CD4-positive, alpha-beta T cell (primary cell): ENCODE measurements at regions not wholly inside any gene's neighbourhood (a gene's known extent, or its start where the extent isn't known, plus 50 kb on each side); places are given as distances from the start of the nearest gene placed in this dataset.

ENCODE experiments used
- ATAC-seq: fragments of 200-7000 bp; cut with Tn5 transposase; one replicate; pipeline ENCODE4 v1.10.0; 2022; ENCODE audit warnings: mild to moderate bottlenecking; ENCODE audit not compliant: poor library complexity
- CTCF ChIA-PET: fragments of 350-600 bp; sonication (Branson Sonifier 250); formaldehyde crosslinking; loops from one replicate; lab custom pipeline; 2021; ENCODE audit warnings: antibody characterized with exemption, inconsistent platforms; lab: Charles Lee
- POLR2A ChIA-PET: fragments of 350-600 bp; sonication (Branson Sonifier 250); formaldehyde crosslinking; loops from one replicate; lab custom pipeline; 2021; ENCODE audit warnings: antibody characterized with exemption, inconsistent platforms; lab: Charles Lee
- DNase-seq, 14 experiments: peaks; one replicate each; pipeline ENCODE4 v3.0.0-alpha.2; 2013 to 2020; ENCODE audit warnings: mixed read lengths in 2 of 14
- H3K27ac ChIP-seq, 2 donors: one replicate each; pipeline versions ENCODE4 v1.5.1 to v1.7.0; 2013; ENCODE audit warnings: low read length in 2 of 2, low read depth in 1 of 2, mild to moderate bottlenecking in 1 of 2
- H3K27me3 ChIP-seq, 2 experiments: 1 replicate in 1 of 2; 2 replicates in 1 of 2; pipeline versions ENCODE4 v1.6.1 to v1.7.0; 2013; ENCODE audit warnings: low read length in 2 of 2, control low read depth in 1 of 2, mild to moderate bottlenecking in 1 of 2, moderate library complexity in 1 of 2; ENCODE audit not compliant: insufficient read depth in 2 of 2, control insufficient read depth in 1 of 2
- H3K36me3 ChIP-seq: one replicate; pipeline ENCODE4 v1.6.1; 2013; ENCODE audit warnings: low read length, control low read depth; ENCODE audit not compliant: insufficient read depth
- H3K4me1 ChIP-seq: one replicate; pipeline ENCODE4 v1.6.1; 2013; ENCODE audit warnings: low read length, control low read depth; ENCODE audit not compliant: insufficient read depth
- H3K4me3 ChIP-seq: one replicate; pipeline ENCODE4 v1.5.1; 2013; ENCODE audit warnings: mild to moderate bottlenecking, low read length, moderate library complexity
- H3K9me3 ChIP-seq, 2 experiments: 1 replicate in 1 of 2; 2 replicates in 1 of 2; pipeline versions ENCODE4 v1.6.1 to v1.7.0; 2013; ENCODE audit warnings: low read length in 2 of 2, mild to moderate bottlenecking in 2 of 2, control low read depth in 1 of 2, moderate library complexity in 1 of 2; ENCODE audit not compliant: control insufficient read depth in 1 of 2, insufficient read depth in 1 of 2
- H3K27ac Mint-ChIP-seq: one replicate; pipeline ENCODE4 v1.8.0; 2020; ENCODE audit warnings: mixed read lengths
- H3K27me3 Mint-ChIP-seq: one replicate; pipeline ENCODE4 v1.8.0; 2021; ENCODE audit warnings: mixed read lengths
- H3K36me3 Mint-ChIP-seq: one replicate; pipeline ENCODE4 v1.8.0; 2021; ENCODE audit warnings: low read depth, mixed read lengths
- H3K4me1 Mint-ChIP-seq: one replicate; pipeline ENCODE4 v1.8.0; 2021; ENCODE audit warnings: low read depth, mixed read lengths
- H3K4me3 Mint-ChIP-seq: one replicate; pipeline ENCODE4 v1.8.0; 2020; ENCODE audit warnings: mild to moderate bottlenecking, mixed read lengths
- H3K9me3 Mint-ChIP-seq: one replicate; pipeline ENCODE4 v1.8.0; 2020; ENCODE audit warnings: mixed read lengths
- CTCF ChIP-seq: fragments of 200-600 bp; IDR thresholded peaks from one replicate; pipeline ENCODE4 v1.8.0; 2022; ENCODE audit warnings: antibody characterized with exemption, mild to moderate bottlenecking
- intact Hi-C, 2 experiments: fragments of 100-400 bp; cut with DNase I in 1 of 2; cut with micrococcal nuclease in 1 of 2; formaldehyde crosslinking; loops; one replicate each; pipeline versions ENCODE4 v1.15.1 to v1.9.0; 2023 to 2025; cut with DNase I, micrococcal nuclease

GRCh38 chr17:71934520-71934919 lies 186.3 kb upstream of the SOX9 start:
- H3K4me3 Mint-ChIP-seq, result no peak overlapping the region
- no peaks in the 10 kb centered on the region for H3K27me3 Mint-ChIP-seq
- Histone ChIP-seq H3K4me3 (no peak overlapping the region), H3K36me3 (no peaks in the 10 kb centered on the region), H3K9me3 (peaks cover 0 to 11% of the 10 kb centered on the region in 2 experiments), H3K4me1 (no peaks in the 10 kb centered on the region), H3K27ac (no peak overlapping the region), H3K27me3 (no peaks in the 10 kb centered on the region)
- no peaks in the 10 kb centered on the region for H3K4me1 Mint-ChIP-seq
- H3K9me3 Mint-ChIP-seq, result peaks cover 2% of the 10 kb centered on the region
- H3K36me3 Mint-ChIP-seq, result no peaks in the 10 kb centered on the region
- TF ChIP-seq CTCF, result no peak
- no peak overlapping the region for H3K27ac Mint-ChIP-seq
- ChIA-PET POLR2A (no interaction called here), CTCF (no interaction called here)
- intact Hi-C loops, result no loop called here
- no peak for ATAC-seq
- no peak for DNase-seq

- ChIA-PET CTCF (no interaction called here), POLR2A (no interaction called here)
- Mint-ChIP-seq H3K4me1 (no peaks in the 10 kb centered on the region), H3K4me3 (no peak overlapping the region), H3K27me3 (no peaks in the 10 kb centered on the region), H3K9me3 (peaks cover 4% of the 10 kb centered on the region), H3K27ac (no peak overlapping the region), H3K36me3 (no peaks in the 10 kb centered on the region)
- peaks cover 0 to 11% of the 10 kb centered on the region in 2 experiments for H3K9me3 ChIP-seq
- intact Hi-C loops, result no loop called here
- no peak for DNase-seq
- no peaks in the 10 kb centered on the region for H3K4me1 ChIP-seq
- no peaks in the 10 kb centered on the region for H3K27me3 ChIP-seq
- no peak overlapping the region for H3K27ac ChIP-seq
- no peak for TF ChIP-seq CTCF
- no peaks in the 10 kb centered on the region for H3K36me3 ChIP-seq
- ATAC-seq, result no peak
- H3K4me3 ChIP-seq, result no peak overlapping the region
Measured at GRCh38 chr17:71935341-71935740, 185.5 kb upstream of the SOX9 start.

GRCh38 chr17:71936977-71937376 lies 183.8 kb upstream of the SOX9 start:
- H3K27me3 Mint-ChIP-seq, result no peaks in the 10 kb centered on the region
- ChIA-PET CTCF (no interaction called here), POLR2A (no interaction called here)
- TF ChIP-seq CTCF, result no peak
- Histone ChIP-seq H3K27me3 (no peaks in the 10 kb centered on the region), H3K9me3 (peaks cover 0 to 6% of the 10 kb centered on the region in 2 experiments), H3K4me3 (no peak overlapping the region), H3K4me1 (no peaks in the 10 kb centered on the region), H3K36me3 (no peaks in the 10 kb centered on the region), H3K27ac (no peak overlapping the region)
- no peaks in the 10 kb centered on the region for H3K4me1 Mint-ChIP-seq
- DNase-seq, result no peak
- H3K27ac Mint-ChIP-seq, result no peak overlapping the region
- ATAC-seq, result no peak
- H3K9me3 Mint-ChIP-seq, result peaks cover 3% of the 10 kb centered on the region
- intact Hi-C loops, result no loop called here
- H3K4me3 Mint-ChIP-seq, result no peak overlapping the region
- no peaks in the 10 kb centered on the region for H3K36me3 Mint-ChIP-seq
